NCI-H1417 (cell line): ENCODE measurements at regions not wholly inside any gene's neighbourhood (a gene's known extent, or its start where the extent isn't known, plus 50 kb on each side); places are given as distances from the start of the nearest gene placed in this dataset.

Source experiments
- DNase-seq, 3 experiments: peaks; one replicate each; lab custom pipeline; 2025; lab: John Stamatoyannopoulos, UW

GRCh38 chr6:120805276-120805675, 529.0 kb downstream of the TBC1D32 start:
- no peak for DNase-seq

GRCh38 chr6:120804612-120805011, 529.7 kb downstream of the TBC1D32 start:
- no peak for DNase-seq

- DNase-seq: no peak
Measured at GRCh38 chr6:120786682-120787081, 547.6 kb downstream of the TBC1D32 start.

- no peak for DNase-seq
Measured at GRCh38 chr6:120786256-120786655, 548.0 kb downstream of the TBC1D32 start.

GRCh38 chr6:120785459-120786086, 548.7 kb downstream of the TBC1D32 start:
- DNase-seq: no peak

GRCh38 chr6:120779441-120779840, 554.8 kb downstream of the TBC1D32 start:
- DNase-seq: no peak

- no peak for DNase-seq
Measured at GRCh38 chr6:120775698-120776097, 558.6 kb downstream of the TBC1D32 start.

GRCh38 chr6:120774275-120774674, 560.0 kb downstream of the TBC1D32 start:
- no peak for DNase-seq

- no peak for DNase-seq
Measured at GRCh38 chr6:120771019-120771418, 563.3 kb downstream of the TBC1D32 start.

- peak in 1 of 3 experiments; percentile 8 for DNase-seq
Measured at GRCh38 chr6:120764312-120764711, 570.0 kb downstream of the TBC1D32 start.

- DNase-seq: no peak
Measured at GRCh38 chr6:120759570-120759969, 574.7 kb downstream of the TBC1D32 start.

GRCh38 chr6:120748574-120748973, 585.7 kb downstream of the TBC1D32 start:
- DNase-seq: peak in 1 of 3 experiments; percentile 7

- DNase-seq: no peak
Measured at GRCh38 chr6:120736740-120737139, 597.5 kb downstream of the TBC1D32 start.

- no peak for DNase-seq
Measured at GRCh38 chr6:120735641-120736040, 598.6 kb downstream of the TBC1D32 start.

- no peak for DNase-seq
Measured at GRCh38 chr6:120711255-120711654, 623.0 kb downstream of the TBC1D32 start.

GRCh38 chr6:120700001-120700400, 634.3 kb downstream of the TBC1D32 start:
- DNase-seq: no peak

- DNase-seq: peak in 1 of 3 experiments; percentile 22
Measured at GRCh38 chr6:120686492-120686891, 647.8 kb downstream of the TBC1D32 start.

- DNase-seq: no peak
Measured at GRCh38 chr6:120682145-120682544, 652.1 kb downstream of the TBC1D32 start.

- DNase-seq: no peak
Measured at GRCh38 chr6:120681204-120681603, 653.1 kb downstream of the TBC1D32 start.

- no peak for DNase-seq
Measured at GRCh38 chr6:120675886-120676285, 658.4 kb downstream of the TBC1D32 start.

- DNase-seq: no peak
Measured at GRCh38 chr6:120671519-120671918, 662.8 kb downstream of the TBC1D32 start.

GRCh38 chr6:120652506-120652905, 681.8 kb downstream of the TBC1D32 start:
- no peak for DNase-seq

GRCh38 chr6:120648713-120649112, 685.6 kb downstream of the TBC1D32 start:
- no peak for DNase-seq

- DNase-seq: no peak
Measured at GRCh38 chr6:120646101-120646500, 688.2 kb downstream of the TBC1D32 start.
